ENCODE measurements at regions not wholly inside any gene's neighbourhood (a gene's known extent, or its start where the extent isn't known, plus 50 kb on each side); places are given as distances from the start of the nearest gene placed in this dataset.
"Not testable (repeated sequence)": the region's sequence is repeated elsewhere in the genome, so short reads cannot be mapped to it uniquely, and the experiment has no call there.

DNA sequence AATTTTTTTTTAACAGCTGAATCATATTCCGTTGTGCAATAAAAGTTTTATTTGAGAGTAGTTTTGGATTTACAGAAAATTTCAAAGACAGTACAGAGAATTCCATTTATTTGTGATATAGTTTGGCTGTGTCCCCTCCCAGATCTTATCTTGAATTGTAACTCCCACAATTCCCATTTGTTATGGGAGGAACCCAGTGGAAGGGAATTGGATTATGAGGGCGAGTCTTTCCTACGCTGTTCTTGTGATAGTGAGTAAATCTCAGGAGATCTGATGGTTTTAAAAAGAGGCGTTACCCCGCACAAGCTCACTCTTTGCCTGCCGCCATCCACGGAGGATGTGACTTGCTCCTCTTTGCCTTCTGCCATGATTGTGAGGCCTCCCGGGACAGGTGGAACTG, 228.0 kb upstream of the MAGI2 start:
- no peak overlapping the region for H3K4me3 ChIP-seq (ENCODE audit: low read depth, low read length)
- no peak for DNase-seq (ENCODE audit: low read depth)

DNA sequence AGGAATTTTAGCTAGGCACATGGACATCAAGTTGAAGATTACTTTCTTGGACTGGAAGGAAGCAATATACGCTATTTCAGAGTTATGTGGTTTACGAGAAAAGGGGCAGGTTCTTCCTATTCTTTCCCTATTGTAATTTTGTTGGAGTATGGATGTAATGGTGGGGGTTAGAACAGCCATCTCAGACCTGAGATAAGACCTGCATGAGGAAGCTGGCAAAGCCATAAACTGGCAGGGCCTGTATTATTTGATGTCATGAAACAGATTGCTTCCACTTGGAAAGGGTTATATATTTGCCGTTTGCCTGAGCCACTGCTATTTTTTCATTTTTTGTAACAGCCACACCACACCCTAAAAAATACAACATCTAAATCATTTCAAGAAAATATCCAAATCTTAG, 220.5 kb upstream of the MAGI2 start:
- H3K4me3 ChIP-seq (ENCODE audit: low read depth, low read length): no peak overlapping the region
- no peak for DNase-seq (ENCODE audit: low read depth)

DNA sequence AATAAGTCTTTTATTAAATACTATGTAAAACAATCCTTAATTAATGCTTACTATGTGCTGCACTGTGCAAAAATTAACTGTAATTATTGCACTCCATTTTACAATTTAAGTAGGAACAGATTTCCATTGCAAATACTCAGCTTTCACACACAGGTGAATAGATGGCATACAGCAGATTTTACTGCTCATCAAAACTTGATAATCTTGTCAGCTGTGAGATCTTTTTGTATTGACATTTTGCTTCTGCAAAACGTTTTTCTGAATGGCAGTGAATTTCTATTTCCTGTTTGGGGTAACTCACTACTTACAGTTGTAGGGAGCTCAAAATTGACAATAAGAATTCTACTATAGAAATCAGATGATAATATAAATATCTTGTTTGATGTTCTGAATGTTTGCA, 220.0 kb upstream of the MAGI2 start:
- no peak overlapping the region for H3K4me3 ChIP-seq (ENCODE audit: low read depth, low read length)
- no peak for DNase-seq (ENCODE audit: low read depth)

DNA sequence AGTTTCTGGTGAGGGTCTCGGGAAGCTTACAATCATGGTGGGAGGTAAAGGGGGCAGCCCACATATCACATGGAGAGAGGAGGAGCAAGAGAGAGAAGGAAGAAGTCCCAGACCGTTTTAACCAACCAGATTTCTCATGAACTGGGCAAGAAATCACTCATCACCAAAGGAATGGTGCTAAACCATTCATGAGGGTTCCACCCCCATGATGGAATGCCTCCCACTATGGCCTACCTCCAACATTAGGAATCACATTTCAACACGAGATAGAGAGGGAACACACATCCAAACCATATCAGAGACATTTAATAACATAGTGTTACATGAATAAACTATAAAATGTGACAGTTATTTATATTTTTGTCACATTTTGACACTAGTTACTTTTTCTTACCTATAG, 214.8 kb upstream of the MAGI2 start:
- peak; percentile 9 for DNase-seq (ENCODE audit: low read depth)
- no peak overlapping the region for H3K4me3 ChIP-seq (ENCODE audit: low read depth, low read length)

DNA sequence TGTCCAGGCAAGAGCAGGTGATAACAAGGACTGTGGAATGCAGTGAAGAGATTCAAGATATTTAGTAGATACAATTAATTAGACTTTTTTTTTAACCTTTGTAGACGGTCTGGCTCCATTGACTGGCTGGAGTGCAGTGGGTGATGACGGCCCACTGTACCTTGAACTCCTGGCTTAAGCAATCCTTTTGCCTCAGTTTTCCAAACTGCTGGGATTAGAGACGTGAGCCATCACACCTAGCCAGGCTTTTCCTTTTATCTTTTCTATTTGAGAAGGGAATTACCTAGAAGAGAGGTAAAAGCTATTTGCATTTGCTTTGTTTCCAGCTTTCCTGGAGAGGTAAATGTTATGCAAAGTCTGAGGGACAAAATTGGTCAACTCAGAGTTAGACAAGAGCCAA, 213.0 kb upstream of the MAGI2 start:
- no peak overlapping the region for H3K4me3 ChIP-seq (ENCODE audit: low read depth, low read length)
- no peak for DNase-seq (ENCODE audit: low read depth)

DNA sequence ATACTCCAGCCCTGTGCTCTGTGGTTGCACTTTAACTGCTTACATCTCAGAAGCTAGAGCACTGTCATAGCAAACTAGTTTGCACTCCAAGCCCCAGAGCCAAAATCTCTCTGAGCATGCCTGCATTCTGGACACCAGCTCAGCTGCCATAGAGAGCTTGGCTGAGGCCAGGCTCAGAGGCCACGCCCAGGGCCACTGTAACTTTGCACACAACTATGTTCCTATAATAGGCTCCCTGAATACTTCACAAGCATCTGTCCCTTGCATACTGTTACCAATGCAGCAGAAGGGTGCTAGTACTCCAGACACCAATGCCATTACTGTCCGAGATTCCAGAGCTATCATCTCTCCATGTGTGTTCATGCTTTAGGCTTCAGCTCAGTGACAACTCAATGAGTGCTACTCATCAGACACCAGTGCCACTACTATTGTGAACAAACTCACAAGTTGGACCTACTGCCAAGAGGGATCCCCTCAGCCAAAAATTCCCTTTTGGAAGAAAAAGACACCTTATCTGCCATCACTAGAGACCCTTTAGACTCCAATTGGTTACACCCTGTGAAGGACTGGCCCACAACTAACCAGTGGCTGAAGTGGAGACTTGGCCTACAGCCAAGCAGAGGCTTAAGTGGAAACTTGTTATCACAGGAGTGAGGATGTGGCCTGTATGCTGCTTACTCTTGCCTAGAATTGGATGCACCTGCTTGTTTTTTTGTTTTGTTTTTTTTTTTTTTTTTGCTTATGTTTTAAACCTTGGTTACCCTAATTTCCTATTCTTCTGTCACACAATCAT, 211.6 kb upstream of the MAGI2 start:
- H3K4me3 ChIP-seq (ENCODE audit: low read depth, low read length): no peak overlapping the region

DNA sequence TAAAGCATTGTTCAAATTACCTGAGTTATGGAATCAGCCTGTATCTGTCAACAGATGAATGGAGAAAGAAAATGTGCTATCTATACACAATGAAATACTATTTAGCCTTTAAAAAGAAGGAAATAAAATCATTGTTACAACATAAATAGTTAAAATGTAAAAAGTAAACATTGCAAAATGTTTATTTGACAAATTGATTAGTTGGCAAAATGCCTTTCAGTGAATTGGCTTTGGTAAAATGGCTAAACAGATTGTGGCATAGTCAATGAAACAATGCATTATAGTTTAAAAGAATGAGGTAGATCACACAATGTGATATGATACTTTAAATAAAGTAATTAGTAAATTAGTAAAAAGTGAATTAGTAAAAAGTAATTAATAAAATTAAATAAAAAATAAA, 204.8 kb upstream of the MAGI2 start:
- no peak overlapping the region for H3K4me3 ChIP-seq (ENCODE audit: low read depth, low read length)
- DNase-seq (ENCODE audit: low read depth): no peak

More for the DNA sequence above, 211.6 kb upstream of the MAGI2 start:
- DNase-seq (ENCODE audit: low read depth): no peak

DNA sequence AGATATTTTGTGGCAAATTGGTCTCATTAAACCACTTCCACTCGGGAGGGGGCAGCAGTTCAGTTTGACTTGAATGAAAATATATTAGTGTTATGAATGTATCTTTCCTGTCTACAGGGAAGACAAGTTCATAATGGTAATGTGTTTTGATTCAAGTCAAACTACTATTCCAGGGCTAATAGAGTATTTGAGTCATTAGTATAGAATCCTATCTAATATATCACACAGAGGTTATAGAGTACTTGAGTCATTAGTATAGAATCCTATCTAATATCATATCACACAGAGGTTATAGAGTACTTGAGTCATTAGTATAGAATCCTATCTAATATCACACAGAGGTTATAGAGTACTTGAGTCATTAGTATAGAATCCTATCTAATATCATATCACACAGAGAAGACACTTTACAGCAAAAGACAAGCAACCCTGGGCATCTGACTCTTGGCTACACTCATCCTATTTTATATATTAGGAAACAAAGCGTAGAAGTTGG, 199.7 kb upstream of the MAGI2 start:
- no peak for DNase-seq (ENCODE audit: low read depth)
- no peak overlapping the region for H3K4me3 ChIP-seq (ENCODE audit: low read depth, low read length)

DNA sequence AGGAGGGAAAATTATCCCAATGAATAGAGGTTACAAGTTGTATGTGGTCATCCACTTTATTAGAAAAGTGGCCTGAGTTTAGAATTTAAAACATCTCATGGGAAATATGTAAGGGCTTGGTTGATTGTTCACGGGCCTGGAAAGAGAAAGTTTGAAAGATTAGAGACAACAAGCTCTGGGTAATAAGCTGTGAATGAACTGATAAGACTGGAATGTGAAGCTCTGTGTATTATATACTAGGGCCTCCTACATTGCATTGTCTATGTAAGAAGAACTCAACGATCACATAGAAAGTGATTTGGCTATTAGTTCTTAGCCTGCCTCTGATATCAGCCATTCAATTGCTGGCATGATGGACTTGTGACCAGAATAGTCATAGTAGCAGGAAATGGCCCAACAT, 199.2 kb upstream of the MAGI2 start:
- DNase-seq (ENCODE audit: low read depth): no peak
- no peak overlapping the region for H3K4me3 ChIP-seq (ENCODE audit: low read depth, low read length)

DNA sequence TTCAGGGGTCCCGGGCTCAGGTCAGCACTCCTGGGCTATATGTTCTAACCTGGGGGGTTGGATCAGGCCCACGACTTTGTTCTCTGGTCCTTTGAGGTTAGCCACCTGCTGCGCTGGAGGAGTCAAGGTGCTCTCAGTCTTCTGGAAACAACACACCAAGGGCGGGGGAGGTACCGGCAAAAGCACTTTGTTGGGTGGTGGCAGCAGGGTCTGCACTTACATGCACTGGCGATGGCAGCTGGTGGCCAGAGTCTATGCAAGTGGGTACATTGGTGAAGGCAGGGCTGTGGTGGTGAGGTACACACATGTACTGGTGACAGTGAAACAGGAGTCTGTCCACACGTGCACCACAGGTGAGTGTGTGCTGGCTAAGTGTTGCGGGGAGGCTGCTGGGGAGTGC, 194.2 kb upstream of the MAGI2 start:
- no peak overlapping the region for H3K4me3 ChIP-seq (ENCODE audit: low read depth, low read length)
- no peak for DNase-seq (ENCODE audit: low read depth)

DNA sequence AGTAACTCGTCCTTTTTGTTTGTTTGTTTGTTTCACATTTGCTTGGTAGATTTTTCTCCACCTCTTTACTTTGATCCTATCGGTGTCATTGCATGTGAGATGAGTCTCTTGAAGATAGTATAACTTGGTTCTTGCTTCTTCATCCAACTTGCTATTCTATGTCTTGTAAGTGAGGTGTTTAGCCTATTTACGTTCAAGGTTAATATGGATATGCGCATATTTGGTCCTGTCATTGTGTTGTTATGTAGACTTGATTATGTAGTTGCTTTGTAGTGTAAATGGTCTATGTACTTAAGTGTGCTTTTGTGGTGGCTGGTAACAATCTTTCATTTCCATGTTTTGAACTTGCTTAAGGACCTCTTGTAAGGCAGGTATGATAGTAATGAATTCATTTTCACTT, 192.8 kb upstream of the MAGI2 start:
- H3K4me3 ChIP-seq (ENCODE audit: low read depth, low read length): no peak overlapping the region
- no peak for DNase-seq (ENCODE audit: low read depth)

DNA sequence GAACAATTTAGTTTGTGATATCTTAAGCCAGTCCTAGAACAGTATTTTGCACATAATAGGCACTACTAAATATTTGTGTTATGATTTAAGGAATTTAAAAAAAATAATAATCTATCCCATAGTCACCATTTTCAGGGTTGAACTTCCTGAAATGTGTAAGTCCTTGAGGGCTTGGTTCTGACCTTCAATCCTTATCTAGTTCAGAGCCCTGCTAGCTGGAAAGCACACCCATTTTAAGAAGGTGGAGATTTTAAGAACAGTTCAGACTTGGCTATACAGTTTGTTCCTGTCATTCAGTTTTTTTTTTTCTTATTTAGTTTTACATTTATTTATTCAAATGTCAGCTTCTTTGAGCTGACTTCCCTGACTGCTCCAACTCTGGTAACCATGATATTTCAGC, 183.4 kb upstream of the MAGI2 start:
- no peak overlapping the region for H3K4me3 ChIP-seq (ENCODE audit: low read depth, low read length)
- DNase-seq (ENCODE audit: low read depth): no peak

DNA sequence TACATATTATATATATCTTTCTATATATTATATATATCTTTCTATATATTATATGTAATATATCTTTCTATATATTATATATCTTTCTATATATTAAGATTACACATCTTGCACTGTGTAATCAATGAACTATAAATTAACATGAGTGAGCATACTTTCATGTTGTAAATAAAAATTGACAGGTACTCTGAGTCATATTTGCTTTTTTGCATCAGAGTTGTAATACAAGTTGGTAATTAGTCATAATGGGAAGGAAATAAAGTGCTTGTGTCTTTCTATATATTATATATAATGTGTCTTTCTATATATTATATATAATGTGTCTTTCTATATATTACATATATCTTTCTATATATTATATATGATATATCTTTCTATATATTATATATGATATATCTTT, 172.5 kb upstream of the MAGI2 start:
- DNase-seq (ENCODE audit: low read depth): not testable (repeated sequence)

DNA sequence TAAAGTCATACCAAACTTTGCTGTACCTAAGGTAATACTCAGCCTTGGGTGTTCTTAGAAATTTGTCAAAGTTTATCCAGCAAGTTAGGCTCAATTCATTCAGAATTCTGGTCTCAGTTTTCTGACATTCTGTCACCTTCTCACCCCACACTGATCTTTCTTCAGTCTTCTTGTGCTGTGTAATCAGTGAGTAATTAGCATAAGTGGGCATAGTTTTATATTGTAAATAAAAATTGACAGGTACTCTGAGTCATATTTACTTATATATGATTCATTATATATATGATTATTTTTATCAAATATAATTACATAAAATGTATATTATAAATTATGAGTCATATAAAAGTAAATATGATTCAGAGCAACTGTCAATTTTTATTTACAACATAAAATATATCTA, 170.9 kb upstream of the MAGI2 start:
- no peak overlapping the region for H3K4me3 ChIP-seq (ENCODE audit: low read depth, low read length)
- no peak for DNase-seq (ENCODE audit: low read depth)

More for the DNA sequence above, 172.5 kb upstream of the MAGI2 start:
- H3K4me3 ChIP-seq (ENCODE audit: low read depth, low read length): not testable (repeated sequence)

DNA sequence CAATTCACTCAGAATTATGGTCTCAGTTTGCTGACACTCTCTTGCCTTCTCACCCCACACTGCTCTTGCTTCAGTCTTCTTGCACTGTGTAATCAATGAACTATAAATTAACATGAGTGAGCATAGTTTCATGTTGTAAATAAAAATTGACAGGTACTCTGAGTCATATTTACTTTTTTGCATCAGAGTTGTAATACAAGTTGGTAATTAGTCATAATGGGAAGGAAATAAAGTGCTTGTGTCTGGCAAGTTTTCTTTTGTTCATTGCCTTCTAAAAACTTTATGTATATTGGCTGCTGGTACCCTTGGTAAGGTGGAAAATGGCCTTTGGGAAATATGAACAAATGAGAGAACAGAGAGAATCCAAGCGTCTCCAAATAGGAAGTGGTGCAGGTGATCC, 169.3 kb upstream of the MAGI2 start:
- no peak for DNase-seq (ENCODE audit: low read depth)
- no peak overlapping the region for H3K4me3 ChIP-seq (ENCODE audit: low read depth, low read length)

DNA sequence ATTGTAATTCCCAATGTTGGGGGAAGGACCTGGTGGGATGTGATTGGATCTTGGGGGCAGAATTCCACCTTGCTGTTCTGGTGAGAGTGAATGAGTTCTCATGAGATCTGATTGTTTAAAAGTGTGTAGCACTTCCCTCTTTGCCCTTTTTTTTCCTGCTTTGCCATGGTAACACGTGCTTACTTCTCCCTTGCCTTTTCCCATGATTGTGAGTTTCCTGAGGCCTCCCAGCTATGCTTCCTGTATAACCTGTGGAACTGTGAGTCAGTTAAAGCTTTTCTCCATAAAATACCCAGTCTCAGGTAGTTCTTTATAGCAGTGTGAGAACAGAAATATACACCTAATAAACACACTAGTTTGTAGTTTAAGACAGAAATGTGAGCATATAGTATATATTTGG, 166.8 kb upstream of the MAGI2 start:
- no peak overlapping the region for H3K4me3 ChIP-seq (ENCODE audit: low read depth, low read length)
- no peak for DNase-seq (ENCODE audit: low read depth)

DNA sequence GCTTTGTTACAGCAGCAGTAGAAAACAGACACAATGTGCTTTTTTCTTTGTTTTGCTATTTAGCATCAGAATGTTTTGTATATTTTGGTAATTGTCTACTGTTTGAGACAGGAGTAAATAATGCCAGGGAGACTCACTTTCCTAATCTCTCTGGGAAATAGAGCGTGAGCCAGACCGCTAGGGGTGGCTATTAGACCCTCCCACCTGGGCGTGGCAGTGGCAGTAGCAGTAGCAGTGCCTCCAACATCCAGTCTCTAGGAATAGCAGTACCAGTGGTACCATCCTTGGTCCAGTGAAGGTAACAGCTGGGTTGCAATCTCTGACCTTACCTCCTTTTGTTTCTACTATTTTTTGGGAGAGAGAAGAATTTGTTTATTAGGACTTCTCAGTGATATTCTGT, 165.7 kb upstream of the MAGI2 start:
- H3K4me3 ChIP-seq (ENCODE audit: low read depth, low read length): no peak overlapping the region
- no peak for DNase-seq (ENCODE audit: low read depth)

DNA sequence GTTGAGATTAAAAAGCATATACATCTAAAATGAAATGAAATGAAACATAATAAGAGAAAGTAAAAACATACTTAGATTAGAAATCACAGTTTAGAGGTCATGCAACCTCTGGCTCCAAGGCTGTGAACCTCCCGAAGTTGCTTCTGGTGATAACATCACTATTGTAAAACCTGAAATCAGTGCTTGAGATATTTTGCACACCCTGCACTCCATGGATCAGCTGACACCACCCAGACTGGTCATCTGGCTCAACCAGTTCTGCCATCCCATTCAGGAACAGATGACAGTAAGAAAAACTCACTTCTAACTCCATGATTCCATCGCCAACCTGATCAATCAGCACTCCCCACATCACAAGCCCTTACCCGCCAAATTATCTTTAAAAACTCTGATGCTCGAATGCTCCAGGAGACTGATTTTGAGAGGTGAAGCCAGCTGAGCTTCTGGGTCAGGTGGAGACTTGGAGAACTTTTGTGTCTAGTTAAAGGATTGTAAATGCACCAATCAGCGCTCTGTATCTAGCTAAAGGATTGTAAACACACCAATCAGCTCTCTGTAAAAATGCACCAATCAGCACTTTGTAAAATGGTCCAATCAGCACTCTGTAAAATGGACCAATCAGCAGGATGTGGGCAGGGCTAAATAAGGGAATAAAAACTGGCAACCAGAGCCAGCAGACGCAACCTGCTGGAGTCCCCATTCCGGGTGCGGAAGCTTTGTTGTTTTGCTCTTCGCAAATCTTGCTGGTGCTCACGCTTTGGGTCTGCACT, 162.6 kb upstream of the MAGI2 start:
- DNase-seq (ENCODE audit: low read depth): no peak
- no peak overlapping the region for H3K4me3 ChIP-seq (ENCODE audit: low read depth, low read length)

DNA sequence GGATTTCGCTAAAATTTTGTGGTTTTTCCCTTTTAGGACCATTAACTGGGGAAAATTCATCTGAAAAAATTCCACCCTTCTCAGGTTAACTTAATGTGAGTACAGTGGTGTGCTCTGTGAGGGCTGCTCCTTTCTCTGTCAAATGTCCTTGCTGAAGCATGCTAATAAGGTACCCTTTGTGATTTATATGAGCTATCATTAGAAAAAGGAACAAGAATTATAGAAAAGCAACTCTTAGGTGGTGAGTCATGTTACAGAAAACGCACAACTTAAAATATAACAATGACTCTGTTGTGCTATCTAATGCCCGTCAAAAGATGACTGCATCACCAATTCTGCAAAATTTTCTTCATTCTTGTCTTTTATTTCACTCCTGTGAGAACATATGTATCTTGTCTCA, 162.0 kb upstream of the MAGI2 start:
- DNase-seq (ENCODE audit: low read depth): no peak
- no peak overlapping the region for H3K4me3 ChIP-seq (ENCODE audit: low read depth, low read length)

DNA sequence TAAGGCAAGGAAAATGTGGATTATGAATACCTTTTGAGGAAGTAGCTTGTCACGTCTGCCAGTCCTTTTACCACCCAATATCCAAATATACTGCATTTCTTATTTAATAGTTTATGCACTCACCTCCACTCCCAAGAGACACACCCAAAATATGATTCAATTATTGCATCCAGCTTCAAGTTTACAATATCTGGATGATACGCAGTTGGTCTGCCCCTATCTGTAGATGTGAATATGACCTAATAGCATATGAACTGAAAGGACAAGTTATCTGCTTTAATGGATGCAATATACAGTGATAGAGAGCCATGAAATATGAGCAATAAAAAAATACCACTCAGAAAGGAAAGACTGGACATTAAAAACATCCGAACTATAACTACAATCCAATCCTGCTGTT, 159.4 kb upstream of the MAGI2 start:
- H3K4me3 ChIP-seq (ENCODE audit: low read depth, low read length): no peak overlapping the region
- DNase-seq (ENCODE audit: low read depth): no peak

DNA sequence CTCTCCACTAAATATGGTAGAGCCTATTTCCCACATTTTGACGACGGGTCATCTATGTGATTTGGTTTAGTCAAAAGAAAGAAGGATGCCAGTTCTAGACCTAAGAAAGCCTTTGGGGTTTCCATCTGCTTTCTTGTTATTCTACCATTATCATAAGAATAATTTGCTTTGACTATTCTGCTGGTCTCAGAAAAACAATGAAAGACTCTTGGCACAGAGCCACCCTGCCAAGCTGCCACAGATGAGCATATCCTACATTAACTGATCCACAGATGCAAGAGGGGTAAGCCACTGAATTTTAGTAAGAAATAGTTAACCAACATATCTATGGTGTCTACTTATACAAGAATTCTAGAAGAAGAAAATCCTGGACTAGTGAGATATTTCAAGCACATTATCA, 158.6 kb upstream of the MAGI2 start:
- H3K4me3 ChIP-seq (ENCODE audit: low read depth, low read length): no peak overlapping the region
- no peak for DNase-seq (ENCODE audit: low read depth)

All from skeletal muscle cell (primary cell).